BLaER1 treated with 17β-estradiol and CSF1 and Interleukin-3, amounts not matched to agents 10 nM and 100 nM (cell line): ENCODE measurements at regions not wholly inside any gene's neighbourhood (a gene's known extent, or its start where the extent isn't known, plus 50 kb on each side); places are given as distances from the start of the nearest gene placed in this dataset.

Experiments used
- H3K27ac ChIP-seq, 11 experiments: shearing (Covaris generic); formaldehyde crosslinking; 2 replicates each; pipeline ENCODE4 v1.8.1; 2022
- H3K27me3 ChIP-seq, 11 experiments: shearing (Covaris generic); formaldehyde crosslinking; 2 replicates each; pipeline ENCODE4 v1.8.1; 2022
- H3K36me3 ChIP-seq, 11 experiments: shearing (Covaris generic); formaldehyde crosslinking; 2 replicates each; pipeline ENCODE4 v1.8.1; 2022
- H3K4me1 ChIP-seq, 10 experiments: shearing (Covaris generic); formaldehyde crosslinking; 2 replicates each; pipeline ENCODE4 v1.8.1; 2022
- H3K4me2 ChIP-seq, 11 experiments: shearing (Covaris generic); formaldehyde crosslinking; 2 replicates each; pipeline ENCODE4 v1.8.1; 2022
- H3K4me3 ChIP-seq, 10 experiments: shearing (Covaris generic); formaldehyde crosslinking; 2 replicates each; pipeline ENCODE4 v1.8.1; 2022
- H3K9ac ChIP-seq, 11 experiments: shearing (Covaris generic); formaldehyde crosslinking; 2 replicates each; pipeline ENCODE4 v1.8.1; 2022
- H3K9me3 ChIP-seq, 11 experiments: shearing (Covaris generic); formaldehyde crosslinking; replicated peaks in 1 of 11; 2 replicates each; pipeline ENCODE4 v1.8.1; 2022
- H4K20me1 ChIP-seq, 11 experiments: shearing (Covaris generic); formaldehyde crosslinking; 2 replicates each; pipeline ENCODE4 v1.8.1; 2022
- Cebpa-rat ChIP-seq, 11 experiments: shearing (Covaris generic); IDR thresholded peaks; 2 replicates each; pipeline ENCODE4 v1.8.1; 2022

- no peak for TF ChIP-seq Cebpa-rat (IDR thresholded peaks at IDR 0.05)
- Histone ChIP-seq H3K4me3 (no peak overlapping the region), H3K27ac (no peak overlapping the region), H3K4me1 (peaks cover 15 to 36% (median 29%) of the 10 kb centered on the region in 10 experiments), H3K36me3 (no peaks in the 10 kb centered on the region), H3K9me3 (no peaks in the 10 kb centered on the region), H4K20me1 (peaks cover 0 to 10% (median 0%) of the 10 kb centered on the region in 11 experiments; a peak in 3 of 22 replicates), H3K9ac (no peak overlapping the region), H3K4me2 (no peak overlapping the region), H3K27me3 (no peaks in the 10 kb centered on the region)
Measured at GRCh38 chr10:130743751-130744271, 567.7 kb downstream of the TCERG1L start.

DNA sequence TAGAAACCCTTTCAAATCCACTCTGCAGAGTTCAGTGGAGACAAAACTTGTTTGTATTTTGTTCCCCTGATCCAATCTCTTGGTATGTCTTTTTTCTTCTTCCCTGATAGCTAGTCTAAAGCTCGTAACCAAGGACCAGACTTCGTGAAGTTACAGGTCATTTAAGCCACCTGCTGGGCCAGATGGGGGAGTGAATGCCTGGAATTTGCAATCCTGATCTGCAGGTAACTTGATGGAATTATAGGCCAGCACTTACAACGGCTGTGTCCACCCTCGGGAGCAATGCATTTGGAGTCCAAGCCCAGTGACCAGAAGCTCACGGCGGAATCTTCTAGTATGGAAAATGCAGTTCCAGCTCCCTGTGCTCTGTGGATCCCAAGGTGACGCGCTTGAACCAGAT is 566.9 kb downstream of the TCERG1L start:
- Histone ChIP-seq H4K20me1 (peaks cover 0 to 10% (median 0%) of the 10 kb centered on the region in 11 experiments; a peak in 2 of 22 replicates), H3K9me3 (no peaks in the 10 kb centered on the region), H3K4me3 (no peak overlapping the region), H3K36me3 (no peaks in the 10 kb centered on the region), H3K4me1 (peaks cover 15 to 36% (median 29%) of the 10 kb centered on the region in 10 experiments), H3K27ac (no peak overlapping the region), H3K27me3 (no peaks in the 10 kb centered on the region), H3K4me2 (no peak overlapping the region), H3K9ac (no peak overlapping the region)
- no peak for TF ChIP-seq Cebpa-rat (IDR thresholded peaks at IDR 0.05)

- H3K9me3 ChIP-seq: no peaks in the 10 kb centered on the region
- no peak overlapping the region for H3K27ac ChIP-seq
- no peak overlapping the region for H3K4me3 ChIP-seq
- peaks cover 15 to 36% (median 29%) of the 10 kb centered on the region in 10 experiments for H3K4me1 ChIP-seq
- no peaks in the 10 kb centered on the region for H3K36me3 ChIP-seq
- peaks cover 0 to 10% (median 0%) of the 10 kb centered on the region in 11 experiments; a peak in 2 of 22 replicates for H4K20me1 ChIP-seq
- TF ChIP-seq Cebpa-rat (IDR thresholded peaks at IDR 0.05): no peak
- no peaks in the 10 kb centered on the region for H3K27me3 ChIP-seq
- H3K4me2 ChIP-seq: peak overlapping the region in 3 of 11 experiments; percentile 73 to 76 (median 75); a peak in 4 of 22 replicates
- H3K9ac ChIP-seq: no peak overlapping the region
Measured at GRCh38 chr10:130745251-130745650, 566.3 kb downstream of the TCERG1L start.

DNA sequence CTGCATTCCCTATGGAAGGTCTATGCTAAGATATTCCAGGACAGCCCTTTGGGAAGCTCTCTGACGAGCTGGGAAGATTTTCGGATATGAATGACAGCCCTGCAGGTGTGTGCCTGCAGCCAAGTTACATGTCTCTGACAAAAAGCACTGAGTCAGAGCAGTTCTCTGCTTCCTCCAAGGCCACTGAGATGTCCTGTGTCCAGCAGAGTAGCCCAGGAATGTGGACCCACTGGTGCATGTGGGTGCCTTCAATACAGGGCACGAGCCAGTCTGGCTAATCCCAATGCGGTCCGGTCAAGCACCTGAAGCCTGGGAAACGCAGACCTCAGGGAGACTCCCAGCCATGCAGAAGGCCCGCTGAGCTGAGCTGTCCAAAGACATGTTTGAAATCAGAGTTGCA is 565.7 kb downstream of the TCERG1L start:
- no peak for TF ChIP-seq Cebpa-rat (IDR thresholded peaks at IDR 0.05)
- Histone ChIP-seq H3K9me3 (no peaks in the 10 kb centered on the region), H4K20me1 (peaks cover 0 to 10% (median 0%) of the 10 kb centered on the region in 11 experiments; a peak in 2 of 22 replicates)

GRCh38 chr10:130746311-130746710 is 565.2 kb downstream of the TCERG1L start:
- H3K36me3 ChIP-seq: no peaks in the 10 kb centered on the region
- peak overlapping the region; percentile 49 to 76 (median 71); a peak in 20 of 22 replicates for H3K4me2 ChIP-seq
- no peak overlapping the region for H3K27ac ChIP-seq
- TF ChIP-seq Cebpa-rat (IDR thresholded peaks at IDR 0.05): no peak
- H3K4me1 ChIP-seq: peaks cover 15 to 36% (median 29%) of the 10 kb centered on the region in 10 experiments
- H3K4me3 ChIP-seq: no peak overlapping the region
- no peaks in the 10 kb centered on the region for H3K9me3 ChIP-seq
- H4K20me1 ChIP-seq: peaks cover 0 to 10% (median 0%) of the 10 kb centered on the region in 11 experiments; a peak in 2 of 22 replicates
- H3K9ac ChIP-seq: no peak overlapping the region; a peak in 1 of 22 replicates
- H3K27me3 ChIP-seq: no peaks in the 10 kb centered on the region

More for the DNA sequence above, 565.7 kb downstream of the TCERG1L start:
- no peak overlapping the region for H3K9ac ChIP-seq
- H3K27ac ChIP-seq: no peak overlapping the region
- no peak overlapping the region for H3K4me3 ChIP-seq
- H3K27me3 ChIP-seq: no peaks in the 10 kb centered on the region
- H3K36me3 ChIP-seq: no peaks in the 10 kb centered on the region
- H3K4me2 ChIP-seq: peak overlapping the region in 8 of 11 experiments; percentile 69 to 76 (median 72); a peak in 12 of 22 replicates
- peaks cover 15 to 36% (median 29%) of the 10 kb centered on the region in 10 experiments for H3K4me1 ChIP-seq

- H3K27ac ChIP-seq: peak overlapping the region in 1 of 11 experiments; percentile 11; a peak in 1 of 22 replicates
- no peak overlapping the region for H3K9ac ChIP-seq
- no peaks in the 10 kb centered on the region for H3K27me3 ChIP-seq
- H3K4me3 ChIP-seq: no peak overlapping the region
- H3K4me1 ChIP-seq: peaks cover 15 to 36% (median 29%) of the 10 kb centered on the region in 10 experiments
- no peaks in the 10 kb centered on the region for H3K9me3 ChIP-seq
- peaks cover 0 to 10% (median 0%) of the 10 kb centered on the region in 11 experiments; a peak in 2 of 22 replicates for H4K20me1 ChIP-seq
- no peak; a peak in 1 of 22 replicates for TF ChIP-seq Cebpa-rat (IDR thresholded peaks at IDR 0.05)
- H3K4me2 ChIP-seq: peak overlapping the region; percentile 49 to 76 (median 71)
- no peaks in the 10 kb centered on the region for H3K36me3 ChIP-seq
Measured at GRCh38 chr10:130747356-130747755, 564.2 kb downstream of the TCERG1L start.

DNA sequence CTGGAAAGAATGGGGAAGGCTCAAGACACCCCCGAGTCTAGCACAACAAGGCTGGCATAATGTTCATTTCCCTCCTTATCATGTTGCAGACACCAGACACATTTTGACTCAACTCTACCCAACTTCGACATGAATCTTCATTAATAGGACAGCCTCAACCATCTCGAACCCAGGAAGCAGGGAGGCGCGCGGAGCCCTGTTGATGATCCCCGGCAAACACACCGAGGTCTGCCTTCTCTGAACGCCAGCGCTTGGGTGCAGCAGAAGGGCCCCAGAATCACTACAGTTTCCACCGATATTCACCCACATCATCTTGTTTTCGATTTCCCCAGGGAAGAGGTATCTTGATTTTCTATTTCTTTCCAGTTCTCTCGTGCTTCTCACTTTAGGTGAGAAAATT is 563.6 kb downstream of the TCERG1L start:
- Histone ChIP-seq H3K4me2 (peak overlapping the region in 10 of 11 experiments; percentile 62 to 76 (median 72); a peak in 21 of 22 replicates), H3K9ac (no peak overlapping the region), H3K27ac (no peak overlapping the region; a peak in 1 of 22 replicates), H4K20me1 (peaks cover 0 to 10% (median 0%) of the 10 kb centered on the region in 11 experiments; a peak in 2 of 22 replicates), H3K36me3 (no peaks in the 10 kb centered on the region), H3K27me3 (no peaks in the 10 kb centered on the region), H3K4me3 (no peak overlapping the region), H3K4me1 (peaks cover 15 to 36% (median 29%) of the 10 kb centered on the region in 10 experiments), H3K9me3 (no peaks in the 10 kb centered on the region)
- TF ChIP-seq Cebpa-rat (IDR thresholded peaks at IDR 0.05): no peak

DNA sequence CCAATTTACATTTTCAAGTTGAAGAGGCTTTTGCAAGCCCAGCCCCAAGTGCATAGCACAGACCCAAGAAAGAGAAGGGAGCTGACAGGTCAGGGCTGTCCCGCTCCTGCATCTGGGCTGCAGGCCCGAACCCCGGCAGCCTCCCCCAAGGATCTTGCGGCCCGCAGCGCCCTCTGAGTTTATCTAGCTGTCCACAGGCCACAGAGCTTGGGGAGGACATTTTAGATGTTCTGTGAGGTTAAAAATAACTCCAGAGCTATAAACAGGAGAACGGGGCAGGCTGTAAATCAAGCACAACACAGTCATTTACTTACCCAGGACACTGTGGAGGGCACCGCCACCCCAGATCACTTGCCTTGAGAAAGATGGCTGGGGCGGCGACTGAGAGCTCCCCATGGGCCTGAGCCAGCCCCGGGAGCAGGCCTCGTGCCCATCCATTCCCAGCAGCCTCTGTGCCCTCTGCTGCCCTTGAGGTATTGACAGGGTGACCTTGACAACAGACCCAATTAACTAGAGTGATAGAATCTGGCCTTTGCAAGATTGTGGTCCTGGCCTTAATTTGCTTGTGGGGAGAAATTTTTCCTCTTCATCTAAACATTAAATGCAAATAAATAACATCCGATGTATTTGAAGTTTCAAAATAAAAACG is 563.0 kb downstream of the TCERG1L start:
- H3K27me3 ChIP-seq: no peaks in the 10 kb centered on the region
- no peak overlapping the region for H3K9ac ChIP-seq
- H3K4me1 ChIP-seq: peaks cover 15 to 36% (median 29%) of the 10 kb centered on the region in 10 experiments
- H3K27ac ChIP-seq: no peak overlapping the region
- H3K36me3 ChIP-seq: no peaks in the 10 kb centered on the region
- no peak overlapping the region for H3K4me3 ChIP-seq
- H3K9me3 ChIP-seq: no peaks in the 10 kb centered on the region
- peaks cover 0 to 10% (median 0%) of the 10 kb centered on the region in 11 experiments; a peak in 2 of 22 replicates for H4K20me1 ChIP-seq
- no peak for TF ChIP-seq Cebpa-rat (IDR thresholded peaks at IDR 0.05)
- peak overlapping the region in 8 of 11 experiments; percentile 9 to 76 (median 72); a peak in 13 of 22 replicates for H3K4me2 ChIP-seq

GRCh38 chr10:130749911-130750310 is 561.6 kb downstream of the TCERG1L start:
- Histone ChIP-seq H3K27ac (no peak overlapping the region), H3K9ac (no peak overlapping the region), H3K27me3 (no peaks in the 10 kb centered on the region), H4K20me1 (peaks cover 0 to 6% (median 0%) of the 10 kb centered on the region in 11 experiments; a peak in 2 of 22 replicates), H3K36me3 (no peaks in the 10 kb centered on the region), H3K9me3 (peaks cover 0 to 4% (median 2%) of the 10 kb centered on the region in 11 experiments; a peak in 12 of 22 replicates), H3K4me1 (peaks cover 15 to 36% (median 29%) of the 10 kb centered on the region in 10 experiments), H3K4me2 (no peak overlapping the region), H3K4me3 (no peak overlapping the region)
- TF ChIP-seq Cebpa-rat (IDR thresholded peaks at IDR 0.05): no peak
